Lower lobe of right lung (tissue), 2 donors: ENCODE measurements at regions not wholly inside any gene's neighbourhood (a gene's known extent, or its start where the extent isn't known, plus 50 kb on each side); places are given as distances from the start of the nearest gene placed in this dataset.

ENCODE experiments used
- ATAC-seq, 2 donors: fragments of 200-7000 bp; cut with Tn5 transposase; one replicate each; pipeline ENCODE4 v1.9.1; 2020 to 2022; ENCODE audit warnings: mild to moderate bottlenecking in 2 of 2, moderate library complexity in 2 of 2
- DNase-seq: peaks from one replicate; pipeline ENCODE4 v3.0.0-alpha.2; 2020
- H3K27ac ChIP-seq: fragments of 200-600 bp; one replicate; pipeline ENCODE4 v1.8.0; 2022
- H3K27me3 ChIP-seq: fragments of 200-600 bp; one replicate; pipeline ENCODE4 v1.8.0; 2022; ENCODE audit warnings: low read depth
- H3K36me3 ChIP-seq: fragments of 200-600 bp; one replicate; pipeline ENCODE4 v1.8.0; 2022; ENCODE audit warnings: mild to moderate bottlenecking
- H3K4me1 ChIP-seq: fragments of 200-600 bp; one replicate; pipeline ENCODE4 v1.8.0; 2022
- H3K4me3 ChIP-seq: fragments of 200-600 bp; one replicate; pipeline ENCODE4 v1.8.0; 2022; ENCODE audit warnings: mild to moderate bottlenecking
- H3K9me3 ChIP-seq: fragments of 200-600 bp; one replicate; pipeline ENCODE4 v1.8.0; 2022
- CTCF ChIP-seq: fragments of 200-600 bp; IDR thresholded peaks from one replicate; pipeline ENCODE4 v1.8.0; 2022; ENCODE audit warnings: antibody characterized with exemption, mild to moderate bottlenecking
- intact Hi-C: fragments of 100-400 bp; cut with DNase I; formaldehyde crosslinking; loops from one replicate; pipeline ENCODE4 v1.11.0; 2022
- donor health status: DM: no; HTN: yes; CAD: no; lungs with severe emphysema.

GRCh38 chr6:22784601-22785410, 215.4 kb downstream of the HDGFL1 start:
- H3K27me3 ChIP-seq = no peaks in the 10 kb centered on the region
- TF ChIP-seq CTCF = no peak
- ATAC-seq = no peak
- no peak for DNase-seq
- no peak overlapping the region for H3K4me3 ChIP-seq
- H3K27ac ChIP-seq = no peak overlapping the region
- intact Hi-C loops = no loop called here
- peaks cover 5% of the 10 kb centered on the region for H3K9me3 ChIP-seq
- no peaks in the 10 kb centered on the region for H3K4me1 ChIP-seq
- no peaks in the 10 kb centered on the region for H3K36me3 ChIP-seq

DNA sequence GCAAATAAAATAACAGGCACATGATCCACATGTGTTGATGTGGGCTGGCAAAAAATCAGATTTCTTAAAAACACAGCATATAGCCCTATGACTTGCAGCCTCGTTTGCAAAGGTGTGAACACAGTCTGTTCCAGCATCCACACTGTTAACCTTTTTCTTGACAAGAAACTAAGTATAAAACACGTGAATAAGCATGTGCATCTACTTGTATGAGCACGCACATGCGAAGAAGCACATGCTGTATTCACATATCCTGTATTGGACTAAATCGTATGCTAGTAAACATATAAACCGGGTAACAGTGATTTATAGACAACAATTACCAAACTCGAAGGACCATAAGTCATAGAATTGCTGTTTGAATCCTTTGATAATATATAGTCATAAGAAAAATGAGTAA, 218.7 kb downstream of the HDGFL1 start:
- intact Hi-C loops = no loop called here
- DNase-seq = no peak
- no peak for TF ChIP-seq CTCF

GRCh38 chr6:22789315-22789714, 219.9 kb downstream of the HDGFL1 start:
- H3K36me3 ChIP-seq = no peaks in the 10 kb centered on the region
- H3K4me1 ChIP-seq = no peaks in the 10 kb centered on the region
- DNase-seq (no peak), ATAC-seq (no peak)
- H3K4me3 ChIP-seq = no peak overlapping the region
- no peaks in the 10 kb centered on the region for H3K27me3 ChIP-seq
- intact Hi-C loops = no loop called here
- no peak for TF ChIP-seq CTCF
- peaks cover 1% of the 10 kb centered on the region for H3K9me3 ChIP-seq
- no peak overlapping the region for H3K27ac ChIP-seq

More for the DNA sequence above, 218.7 kb downstream of the HDGFL1 start:
- no peaks in the 10 kb centered on the region for H3K36me3 ChIP-seq
- no peaks in the 10 kb centered on the region for H3K9me3 ChIP-seq
- no peaks in the 10 kb centered on the region for H3K4me1 ChIP-seq
- no peak overlapping the region for H3K4me3 ChIP-seq
- no peak overlapping the region for H3K27ac ChIP-seq
- no peak for ATAC-seq
- no peaks in the 10 kb centered on the region for H3K27me3 ChIP-seq

DNA sequence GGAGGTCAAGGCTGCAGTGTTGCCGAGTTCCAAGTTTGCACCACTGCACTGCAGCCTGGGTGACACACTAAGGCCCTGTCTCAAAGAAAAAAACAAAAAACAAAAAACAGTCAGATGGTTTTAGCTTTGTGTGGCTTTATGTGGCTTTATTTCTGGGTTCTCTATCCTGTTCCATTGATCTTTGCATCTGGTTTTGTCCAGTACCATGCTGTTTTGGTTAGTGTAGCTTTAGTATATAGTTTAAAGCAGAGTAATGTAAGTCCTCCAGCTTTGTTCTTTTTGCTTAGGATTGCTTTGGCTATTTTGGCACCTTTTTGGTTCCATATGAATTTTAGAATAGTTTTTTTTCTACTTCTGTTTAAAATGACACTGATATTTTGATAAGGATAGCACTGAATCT, 225.5 kb downstream of the HDGFL1 start:
- DNase-seq (no peak), ATAC-seq (no peak)
- no peaks in the 10 kb centered on the region for H3K4me1 ChIP-seq
- H3K9me3 ChIP-seq = peaks cover 13% of the 10 kb centered on the region
- no peak overlapping the region for H3K27ac ChIP-seq
- intact Hi-C loops = no loop called here
- no peaks in the 10 kb centered on the region for H3K27me3 ChIP-seq
- H3K4me3 ChIP-seq = no peak overlapping the region
- no peaks in the 10 kb centered on the region for H3K36me3 ChIP-seq
- no peak for TF ChIP-seq CTCF

DNA sequence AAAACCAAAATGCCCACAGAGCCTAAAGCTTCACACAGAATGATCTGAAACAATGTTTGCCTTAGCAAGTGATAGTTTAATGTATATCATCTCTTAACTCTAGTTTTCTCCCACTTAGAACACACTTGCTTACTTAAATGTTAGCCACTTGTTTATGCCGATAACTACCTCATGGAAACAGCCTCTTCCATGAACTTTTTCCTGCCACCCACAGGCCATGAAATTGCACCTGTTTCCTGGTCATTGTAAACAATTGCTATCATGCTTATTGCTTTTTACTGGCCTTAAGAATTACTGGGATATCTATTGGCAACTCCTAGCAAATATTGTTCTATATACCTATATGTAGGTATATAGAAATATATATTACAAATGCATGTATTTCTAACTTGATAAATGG, 231.1 kb downstream of the HDGFL1 start:
- Histone ChIP-seq H3K4me3 (no peak overlapping the region), H3K4me1 (no peaks in the 10 kb centered on the region), H3K9me3 (no peaks in the 10 kb centered on the region), H3K27me3 (no peaks in the 10 kb centered on the region), H3K27ac (no peak overlapping the region), H3K36me3 (no peaks in the 10 kb centered on the region)
- TF ChIP-seq CTCF = no peak
- DNase-seq (no peak), ATAC-seq (no peak)
- intact Hi-C loops = no loop called here
